IMR-90 (cell line): ENCODE measurements at regions not wholly inside any gene's neighbourhood (a gene's known extent, or its start where the extent isn't known, plus 50 kb on each side); places are given as distances from the start of the nearest gene placed in this dataset.

Experiments used
- ATAC-seq: fragments of 200-7000 bp; cut with Tn5 transposase; 2 replicates; pipeline ENCODE4 v1.9.1; 2020; ENCODE audit warnings: low read depth, mild to moderate bottlenecking, moderate library complexity
- BruUV-seq: library from RNA; stranded (reverse); fragments of 400-500 nt; replicated peaks from 2 replicates; lab custom pipeline; 2021; lab: Mats Ljungman, UMichigan
- CTCF ChIA-PET: fragments of 300-600 bp; formaldehyde crosslinking; extraction: SDS; loops from one replicate; lab custom pipeline; 2021; ENCODE audit warnings: antibody characterized with exemption; lab: Yijun Ruan, JAX
- POLR2A ChIA-PET: fragments of 300-600 bp; sonication (Branson Sonifier 250); formaldehyde crosslinking; loops from one replicate; lab custom pipeline; 2022; ENCODE audit warnings: antibody characterized with exemption; ENCODE audit not compliant: unreplicated experiment; lab: Charles Lee
- DNase-seq: peaks from one replicate; pipeline ENCODE4 v3.0.0; 2013
- H2AFZ ChIP-seq: replicated peaks from 2 replicates; pipeline ENCODE3; 2013; ENCODE audit warnings: low read length, mild to moderate bottlenecking; ENCODE audit not compliant: poor library complexity
- H2AK5ac ChIP-seq: 2 replicates; pipeline ENCODE4 v1.6.1; 2013; ENCODE audit warnings: low read depth, low read length, inconsistent platforms
- H2AK9ac ChIP-seq: replicated peaks from 2 replicates; pipeline ENCODE3; 2013; ENCODE audit warnings: mild to moderate bottlenecking, low read depth, low read length, moderate library complexity; ENCODE audit not compliant: poor library complexity
- H2BK120ac ChIP-seq: 2 replicates; pipeline ENCODE4 v1.6.1; 2013; ENCODE audit warnings: low read depth, low read length, inconsistent platforms
- H2BK15ac ChIP-seq: 3 replicates; pipeline ENCODE4 v1.6.1; 2013; ENCODE audit warnings: low read depth, low read length, inconsistent platforms
- H2BK20ac ChIP-seq: 2 replicates; pipeline ENCODE4 v1.6.1; 2013; ENCODE audit warnings: low read depth, mild to moderate bottlenecking, inconsistent platforms, low read length, moderate library complexity
- H2BK5ac ChIP-seq: 2 replicates; pipeline ENCODE4 v1.6.1; 2013; ENCODE audit warnings: mild to moderate bottlenecking, low read depth, low read length, inconsistent platforms; ENCODE audit not compliant: poor library complexity, severe bottlenecking
- H3K14ac ChIP-seq: replicated peaks from 2 replicates; pipeline ENCODE4 v1.6.1; 2013; ENCODE audit warnings: low read depth, low read length, inconsistent platforms
- H3K18ac ChIP-seq: 2 replicates; pipeline ENCODE4 v1.6.1; 2013; ENCODE audit warnings: low read depth, low read length, control low read depth
- H3K23ac ChIP-seq: 2 replicates; pipeline ENCODE4 v1.6.1; 2013; ENCODE audit warnings: low read depth, low read length, inconsistent platforms
- H3K27ac ChIP-seq: 2 replicates; pipeline ENCODE4 v1.5.1; 2013; ENCODE audit warnings: mild to moderate bottlenecking, control low read depth, low read length; ENCODE audit not compliant: insufficient read depth
- H3K27me3 ChIP-seq: 2 replicates; pipeline ENCODE4 v1.6.1; 2013; ENCODE audit warnings: low read length; ENCODE audit not compliant: control insufficient read depth, insufficient read depth
- H3K36me3 ChIP-seq: 2 replicates; pipeline ENCODE4 v1.6.1; 2013; ENCODE audit warnings: low read length, mixed read lengths; ENCODE audit not compliant: control insufficient read depth, insufficient read depth
- H3K4ac ChIP-seq: 2 replicates; pipeline ENCODE4 v1.6.1; 2013; ENCODE audit warnings: low read depth, low read length, inconsistent platforms
- H3K4me1 ChIP-seq: 2 replicates; pipeline ENCODE4 v1.6.1; 2013; ENCODE audit warnings: low read length, mixed read lengths; ENCODE audit not compliant: control insufficient read depth, insufficient read depth
- H3K4me2 ChIP-seq: 2 replicates; pipeline ENCODE4 v1.6.1; 2013; ENCODE audit warnings: low read depth, mild to moderate bottlenecking, control low read depth, low read length, moderate library complexity
- H3K4me3 ChIP-seq: 2 replicates; pipeline ENCODE4 v1.5.1; 2013; ENCODE audit warnings: low read depth, mild to moderate bottlenecking, control low read depth, low read length, moderate library complexity; ENCODE audit not compliant: insufficient read depth
- H3K56ac ChIP-seq: 2 replicates; pipeline ENCODE4 v1.6.1; 2013; ENCODE audit warnings: low read length, inconsistent platforms; ENCODE audit not compliant: insufficient read depth; ENCODE audit errors: extremely low read depth
- H3K79me1 ChIP-seq, 2 experiments: 2 replicates each; pipeline ENCODE4 v1.6.1; 2013; ENCODE audit warnings: low read length in 2 of 2, inconsistent platforms in 1 of 2, low read depth in 1 of 2
- H3K9ac ChIP-seq: 2 replicates; pipeline ENCODE4 v1.6.1; 2013; ENCODE audit warnings: low read depth, low read length, control low read depth
- H3K9me1 ChIP-seq: 2 replicates; pipeline ENCODE4 v1.6.1; 2013; ENCODE audit warnings: low read length, inconsistent platforms; ENCODE audit not compliant: insufficient read depth
- H3K9me3 ChIP-seq: 2 replicates; pipeline ENCODE4 v1.6.1; 2013; ENCODE audit warnings: low read length; ENCODE audit not compliant: control insufficient read depth, insufficient read depth
- H4K20me1 ChIP-seq: 2 replicates; pipeline ENCODE4 v1.6.1; 2013; ENCODE audit warnings: low read length, inconsistent platforms; ENCODE audit not compliant: insufficient read depth
- H4K5ac ChIP-seq: 2 replicates; pipeline ENCODE4 v1.6.1; 2013; ENCODE audit warnings: mild to moderate bottlenecking, low read depth, low read length, control low read depth
- H4K8ac ChIP-seq, 2 experiments: 2 replicates each; pipeline ENCODE4 v1.6.1; 2013; ENCODE audit warnings: low read depth in 2 of 2, low read length in 2 of 2, control low read depth in 1 of 2, inconsistent platforms in 1 of 2
- H4K91ac ChIP-seq: 2 replicates; pipeline ENCODE4 v1.6.1; 2013; ENCODE audit warnings: low read depth, low read length, inconsistent platforms; ENCODE audit not compliant: insufficient read depth
- MAFK ChIP-seq: IDR thresholded peaks from 2 replicates; pipeline ENCODE4 v1.6.1; 2012; ENCODE audit warnings: low read depth, low read length, improper control_type of control experiment
- WGBS, 2 experiments: methylation state at CpG; one replicate each; pipeline versions ENCODE4 v1.1.5 to v1.1.7; 2013; ENCODE audit warnings: missing lambda C conversion rate in 2 of 2; ENCODE audit not compliant: insufficient read length in 1 of 2; ENCODE audit errors: extremely low coverage in 2 of 2; 5-methylcytosine and 5-hydroxymethylcytosine counted together
- dilution Hi-C: fragments of 300-500 bp; cut with HindIII; formaldehyde crosslinking; loops from one replicate; pipeline ENCODE4 v1.14.3; 2018; ENCODE audit warnings: low sequenced_read_pairs; ENCODE audit not compliant: unreplicated experiment
- in situ Hi-C: fragments of 300-500 bp; cut with MboI; formaldehyde crosslinking; loops from 3 replicates; pipeline ENCODE4 v1.14.3; 2019; ENCODE audit warnings: low sequenced_read_pairs, inconsistent platforms, mixed read lengths
- intact Hi-C: fragments of 100-400 bp; cut with micrococcal nuclease; formaldehyde crosslinking; loops from 2 replicates; pipeline ENCODE4 v1.10.0; 2022

- no peak for ATAC-seq
- no TSS peak for BruUV-seq
- no CpG with 5 or more reads among the region's 1 CpG for WGBS, 2 experiments
- H4K20me1 ChIP-seq, result no peaks in the 10 kb centered on the region
- DNase-seq, result no peak
- no peak overlapping the region for H3K18ac ChIP-seq
- dilution Hi-C loops, result no loop called here
- no peaks in the 10 kb centered on the region for H3K79me1 ChIP-seq
- no peak for TF ChIP-seq MAFK
- H3K9me3 ChIP-seq, result no peaks in the 10 kb centered on the region
- no peak overlapping the region for H3K4me3 ChIP-seq
- no peak overlapping the region for H3K56ac ChIP-seq
- ChIA-PET POLR2A (no interaction called here), CTCF (interaction anchor here (0.7 kb wide), 1 partner anchor 52 kb away, joined by 4 read pairs; no protein-coding TSS in a partner anchor)
- H2BK120ac ChIP-seq, result no peak overlapping the region
- no peak overlapping the region for H3K4me2 ChIP-seq
- H3K9ac ChIP-seq, result no peak overlapping the region
- H3K27me3 ChIP-seq, result no peaks in the 10 kb centered on the region
- H4K5ac ChIP-seq, result no peak overlapping the region
- H3K4ac ChIP-seq, result no peak overlapping the region
- in situ Hi-C loops, result no loop called here
- H3K4me1 ChIP-seq, result no peaks in the 10 kb centered on the region
- intact Hi-C loops, result no loop called here
- H3K27ac ChIP-seq, result no peak overlapping the region
- no peak overlapping the region for H3K14ac ChIP-seq
- H2BK20ac ChIP-seq, result no peak overlapping the region
- H4K91ac ChIP-seq, result no peak overlapping the region
- H3K23ac ChIP-seq, result no peak overlapping the region
- no peak overlapping the region for H2BK15ac ChIP-seq
- no peak overlapping the region for H4K8ac ChIP-seq
- no peak overlapping the region for H2BK5ac ChIP-seq
- H2AK5ac ChIP-seq, result no peak overlapping the region
- H2AFZ ChIP-seq, result no peak overlapping the region
- no peak overlapping the region for H2AK9ac ChIP-seq
- no peaks in the 10 kb centered on the region for H3K9me1 ChIP-seq
- no peaks in the 10 kb centered on the region for H3K36me3 ChIP-seq
Observed at GRCh38 chr10:64134676-64135075, 613.5 kb downstream of the REEP3 start.
